Hematopoietic multipotent progenitor cell treated with erythropoietin and hydrocortisone succinate and interleukin-3 and kit ligand, for 17 days (in vitro differentiated cells): ENCODE measurements at regions not wholly inside any gene's neighbourhood (a gene's known extent, or its start where the extent isn't known, plus 50 kb on each side); places are given as distances from the start of the nearest gene placed in this dataset.

Experiments used
- DNase-seq: peaks from one replicate; pipeline ENCODE4 v3.0.0-alpha.2; 2015; ENCODE audit warnings: low spot score

DNA sequence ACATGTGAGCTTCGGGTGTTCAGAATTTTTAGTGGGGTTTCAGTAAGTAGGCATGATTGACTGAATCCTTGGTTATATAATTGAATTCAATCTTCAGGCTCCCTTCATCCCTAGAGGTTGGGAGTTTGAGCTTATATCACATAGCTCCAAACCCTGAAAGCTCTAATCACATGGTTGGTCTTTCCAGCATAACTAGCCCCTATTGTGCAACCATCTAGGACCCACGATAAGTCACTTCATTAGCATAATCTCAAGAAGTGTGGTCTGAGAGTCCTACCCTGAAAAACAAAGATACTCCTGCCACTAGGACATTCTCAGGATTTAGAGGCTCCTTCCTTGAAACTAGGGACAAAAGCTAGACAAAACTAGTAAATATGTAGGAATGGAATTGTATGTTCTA is 348.9 kb upstream of the CBLB start:
- no peak for DNase-seq

DNA sequence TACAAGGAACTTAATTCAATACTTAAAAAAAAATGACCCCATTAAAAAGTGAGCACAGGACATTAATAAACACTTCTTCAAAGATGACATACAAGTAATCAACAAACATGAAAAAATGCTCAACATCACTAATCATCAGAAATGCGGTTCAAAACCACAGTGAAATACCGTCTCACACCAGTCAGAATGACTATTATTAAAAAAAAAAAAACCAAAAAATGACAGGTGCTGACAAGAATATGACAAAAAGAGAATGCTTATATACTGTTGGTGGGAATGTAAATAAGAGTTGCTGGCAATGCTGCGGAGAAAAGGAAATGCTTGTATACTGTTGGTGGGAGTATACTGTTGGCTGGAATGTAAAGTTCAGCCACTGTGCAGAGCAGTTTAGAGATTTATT is 358.3 kb upstream of the CBLB start:
- no peak for DNase-seq

DNA sequence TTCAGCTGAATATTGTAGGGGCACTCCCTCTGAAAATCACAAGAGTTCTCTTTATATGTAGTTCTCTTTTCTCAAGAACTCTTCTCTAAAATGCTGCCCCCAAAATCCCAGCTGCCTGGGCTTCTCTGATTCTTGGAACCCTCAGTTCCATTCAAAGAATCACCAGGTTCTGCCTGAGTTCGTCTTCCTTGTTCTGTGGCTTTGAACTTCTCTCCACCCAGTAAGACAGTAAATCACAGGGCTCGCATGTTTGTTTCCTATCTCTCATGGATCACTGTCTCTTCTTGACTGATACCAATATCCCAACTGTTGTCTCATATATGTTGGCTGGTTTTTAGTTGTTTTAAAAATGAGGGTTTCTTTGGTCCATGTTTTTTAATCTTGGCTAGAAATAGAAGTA is 359.5 kb upstream of the CBLB start:
- DNase-seq, result no peak

DNA sequence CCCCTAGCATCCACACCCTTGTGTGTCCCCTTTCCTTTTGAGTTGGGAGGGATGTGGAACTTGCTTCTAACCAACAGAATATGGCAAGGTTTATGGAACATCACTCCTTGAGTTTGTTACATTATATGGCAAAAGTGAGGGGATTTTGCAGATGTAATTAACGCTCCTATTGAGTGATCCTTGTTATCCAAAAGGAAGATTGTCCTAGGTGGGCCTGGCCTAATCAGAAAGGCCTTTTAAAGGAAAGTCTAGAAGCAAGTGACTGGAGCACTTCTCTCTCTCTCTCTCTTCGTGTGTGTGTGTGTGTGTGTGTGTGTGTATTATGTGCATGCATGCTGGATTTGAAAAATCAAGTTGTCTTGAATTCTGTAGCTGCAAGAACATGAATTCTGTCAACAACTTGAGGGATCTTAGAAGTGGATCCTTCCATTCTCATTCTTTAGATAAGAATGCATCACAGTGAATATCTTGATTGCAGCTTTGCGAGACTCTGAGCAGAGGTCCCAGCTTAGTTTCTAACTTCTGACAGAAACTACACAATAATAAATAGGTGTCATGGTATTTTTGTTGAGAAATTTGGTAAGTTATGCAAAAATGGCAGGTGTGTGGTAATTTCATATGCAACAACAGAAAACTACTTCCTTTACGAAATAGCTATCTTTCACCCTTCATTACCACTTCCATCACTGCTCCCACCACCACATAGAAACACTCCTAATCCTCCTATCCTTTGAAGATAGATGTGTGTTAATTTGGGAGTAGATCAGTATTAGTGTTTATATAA is 360.9 kb upstream of the CBLB start:
- DNase-seq, result no peak

DNA sequence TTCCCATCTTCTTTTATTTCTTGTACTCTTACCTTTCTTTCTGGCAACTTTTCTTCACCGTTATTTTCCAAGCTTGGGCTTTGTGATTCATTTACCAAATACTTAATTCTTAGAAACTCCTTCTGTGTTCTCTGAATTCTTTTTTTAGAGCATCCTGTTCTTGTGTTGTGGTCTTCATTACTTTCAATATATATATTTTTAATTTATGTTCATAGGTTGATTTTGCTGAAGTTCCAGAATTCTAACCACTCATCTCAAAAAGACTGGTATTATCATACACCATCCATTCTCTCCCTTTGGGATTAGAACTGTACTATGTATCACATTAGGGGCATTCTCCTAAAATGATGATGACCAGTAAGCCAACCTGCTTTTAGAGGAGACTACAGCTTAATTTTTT is 362.3 kb upstream of the CBLB start:
- DNase-seq, result no peak

DNA sequence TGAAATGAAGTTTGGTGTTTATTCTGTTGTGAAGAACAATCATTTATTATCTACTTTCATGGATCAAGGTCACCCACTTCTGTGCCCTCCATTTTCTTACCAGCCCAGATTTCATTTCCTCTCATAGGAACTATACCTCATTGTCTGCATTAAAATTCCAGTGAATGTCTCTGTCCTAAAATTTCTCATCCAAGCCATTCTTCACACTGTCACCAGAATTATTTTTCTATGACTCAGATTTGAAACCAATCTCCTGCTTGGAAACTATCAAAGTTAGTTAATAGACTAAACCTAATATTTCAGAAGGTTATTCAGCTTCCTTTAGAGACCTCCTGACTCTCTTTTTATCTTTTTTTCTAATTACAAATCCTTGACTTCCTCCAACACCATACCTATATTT is 364.1 kb upstream of the CBLB start:
- no peak for DNase-seq

DNA sequence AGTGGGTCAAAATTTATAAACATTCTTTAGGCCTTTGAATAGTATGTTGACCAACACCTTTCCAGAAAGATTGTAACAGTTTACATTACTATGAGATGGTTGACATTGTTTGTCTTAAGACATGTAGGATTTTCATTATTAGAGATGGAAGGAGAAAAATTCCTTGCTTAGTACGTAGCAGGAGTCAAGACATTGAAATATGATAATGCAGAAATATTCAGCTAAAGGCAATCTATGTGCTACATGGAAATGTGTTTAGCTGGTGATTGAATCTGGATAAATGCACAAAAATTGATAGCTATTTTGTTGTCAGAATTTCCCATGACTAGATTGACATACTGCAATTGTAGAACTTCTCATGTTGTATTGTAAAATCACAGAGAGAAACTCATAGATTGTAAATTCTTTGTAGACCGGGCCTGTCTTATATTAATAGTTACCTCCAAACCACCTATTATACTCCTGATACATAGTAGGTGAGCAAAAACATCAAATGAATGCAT is 370.4 kb upstream of the CBLB start:
- DNase-seq, result no peak

DNA sequence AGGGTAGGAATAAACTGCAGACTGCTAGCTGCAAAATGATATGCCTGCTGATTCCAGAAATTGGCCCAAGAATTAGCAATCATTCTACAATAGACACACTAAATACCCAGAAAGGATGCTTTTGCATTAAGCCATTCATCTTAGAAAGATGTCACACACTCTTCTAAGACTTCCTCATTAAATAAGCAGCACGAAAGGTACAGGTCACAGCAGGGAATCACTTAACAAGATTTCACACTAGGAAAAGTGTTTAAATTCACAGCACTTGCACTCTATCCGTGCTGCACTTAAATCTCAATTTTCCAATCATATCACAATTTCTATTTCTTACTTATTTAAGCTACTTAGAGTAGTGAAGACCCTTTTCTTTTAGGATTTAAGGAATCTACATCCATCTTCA is 372.8 kb upstream of the CBLB start:
- DNase-seq, result no peak

DNA sequence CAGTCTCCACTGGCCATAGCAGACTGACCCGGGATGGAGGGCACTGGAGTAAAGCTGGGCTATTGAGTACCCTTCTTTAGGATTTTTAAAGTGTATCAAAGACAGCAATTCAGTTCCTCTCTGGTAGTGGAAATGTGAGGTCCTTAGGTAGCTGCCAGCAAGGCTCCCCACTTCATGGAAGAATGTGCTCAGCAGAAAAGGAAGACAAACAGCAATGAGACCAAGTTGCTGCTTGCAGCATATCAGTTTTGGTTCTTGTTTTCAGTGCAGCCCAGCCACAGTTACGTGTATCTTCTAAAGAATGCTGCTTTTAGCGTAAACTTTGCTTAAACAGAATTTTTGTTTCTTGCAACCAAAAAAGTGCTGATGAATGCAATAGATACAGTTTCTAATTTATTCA is 374.0 kb upstream of the CBLB start:
- no peak for DNase-seq

DNA sequence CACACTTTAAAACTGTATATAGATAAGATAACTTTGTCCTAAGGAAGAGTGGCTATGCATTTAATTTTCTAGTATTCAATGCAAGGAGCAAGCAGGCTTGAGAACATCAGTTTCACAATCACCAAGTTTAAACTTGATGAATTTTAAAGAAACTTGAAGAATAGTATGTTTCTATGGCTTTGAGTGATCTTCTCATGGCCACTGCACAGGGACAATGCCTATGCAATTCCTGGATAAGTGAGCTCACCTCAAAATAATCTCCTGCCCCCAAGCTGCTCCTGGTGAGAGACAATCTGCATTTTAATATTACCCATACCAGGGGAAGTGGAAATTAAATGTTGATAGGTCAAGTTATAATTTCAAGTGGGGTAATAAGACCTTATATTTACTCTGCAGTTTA is 376.6 kb upstream of the CBLB start:
- no peak for DNase-seq

DNA sequence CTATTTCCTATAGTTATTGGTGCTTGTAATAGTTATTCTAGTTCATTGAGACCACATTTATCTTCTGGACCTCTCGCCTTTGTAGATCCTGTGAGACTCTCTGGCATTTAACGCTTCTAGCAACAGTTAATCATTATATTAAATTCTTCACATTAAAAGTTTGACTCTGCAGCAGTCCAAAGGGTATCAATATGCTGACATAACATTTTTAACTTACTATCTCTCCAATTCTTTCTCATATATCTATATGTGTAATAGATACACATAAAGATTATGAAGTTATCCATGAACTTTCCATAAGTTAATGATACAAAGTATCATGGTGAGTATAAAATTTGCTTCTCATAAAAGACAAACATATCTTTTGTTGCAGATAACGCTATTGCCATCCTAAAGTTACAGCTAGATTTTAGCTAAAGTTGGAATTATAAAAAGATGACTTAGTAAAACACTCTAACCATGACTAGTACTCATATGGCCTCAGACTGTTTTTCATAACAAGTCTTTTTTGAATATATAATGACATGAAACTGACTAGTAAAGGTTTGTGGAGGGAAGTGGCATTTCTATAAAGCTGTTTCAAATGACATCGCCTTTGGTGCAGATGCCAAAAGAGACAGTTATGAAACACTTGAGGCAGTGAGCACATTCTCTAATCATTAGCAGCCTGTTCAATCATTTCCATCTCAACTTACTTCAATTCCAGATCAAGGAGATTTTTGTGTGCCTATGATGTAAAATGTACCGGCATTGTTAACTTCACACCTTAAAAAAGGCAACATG is 379.3 kb upstream of the CBLB start:
- DNase-seq, result no peak

DNA sequence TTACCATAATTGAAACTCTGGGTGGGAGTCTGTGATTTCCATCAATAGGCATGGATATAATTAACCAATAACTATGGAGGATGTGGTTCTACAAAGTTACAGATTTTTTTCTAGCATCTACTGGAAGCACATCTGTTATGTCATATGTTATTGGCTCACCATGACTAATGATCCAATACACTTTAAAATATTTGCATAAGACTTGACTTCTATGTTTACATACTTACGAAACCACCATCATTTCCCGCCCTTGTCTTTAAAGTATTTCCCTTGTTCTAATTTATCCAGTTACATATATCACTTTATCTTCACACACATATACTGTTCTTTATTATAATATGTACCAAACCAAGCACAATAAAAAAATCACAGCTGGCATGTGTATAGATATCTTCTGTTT is 380.3 kb upstream of the CBLB start:
- DNase-seq, result no peak

DNA sequence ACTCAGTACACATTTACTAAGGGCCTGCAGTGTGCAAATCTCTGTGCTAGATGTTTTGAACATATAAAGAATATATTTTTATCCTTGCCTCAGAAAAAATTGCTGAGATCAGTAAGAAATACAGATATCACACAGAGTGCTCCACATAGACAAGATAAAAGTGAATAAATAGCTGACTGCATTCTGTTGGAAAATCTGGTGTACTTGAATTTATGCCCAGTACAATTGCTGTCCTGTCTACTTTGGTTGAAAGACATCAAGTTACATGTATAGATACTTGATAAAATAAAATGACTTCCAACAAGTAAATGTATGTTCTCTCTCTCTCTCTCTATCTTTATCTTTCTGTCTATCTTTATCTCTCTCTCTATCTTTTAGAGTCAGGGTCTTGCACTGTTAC is 381.2 kb upstream of the CBLB start:
- DNase-seq, result no peak

DNA sequence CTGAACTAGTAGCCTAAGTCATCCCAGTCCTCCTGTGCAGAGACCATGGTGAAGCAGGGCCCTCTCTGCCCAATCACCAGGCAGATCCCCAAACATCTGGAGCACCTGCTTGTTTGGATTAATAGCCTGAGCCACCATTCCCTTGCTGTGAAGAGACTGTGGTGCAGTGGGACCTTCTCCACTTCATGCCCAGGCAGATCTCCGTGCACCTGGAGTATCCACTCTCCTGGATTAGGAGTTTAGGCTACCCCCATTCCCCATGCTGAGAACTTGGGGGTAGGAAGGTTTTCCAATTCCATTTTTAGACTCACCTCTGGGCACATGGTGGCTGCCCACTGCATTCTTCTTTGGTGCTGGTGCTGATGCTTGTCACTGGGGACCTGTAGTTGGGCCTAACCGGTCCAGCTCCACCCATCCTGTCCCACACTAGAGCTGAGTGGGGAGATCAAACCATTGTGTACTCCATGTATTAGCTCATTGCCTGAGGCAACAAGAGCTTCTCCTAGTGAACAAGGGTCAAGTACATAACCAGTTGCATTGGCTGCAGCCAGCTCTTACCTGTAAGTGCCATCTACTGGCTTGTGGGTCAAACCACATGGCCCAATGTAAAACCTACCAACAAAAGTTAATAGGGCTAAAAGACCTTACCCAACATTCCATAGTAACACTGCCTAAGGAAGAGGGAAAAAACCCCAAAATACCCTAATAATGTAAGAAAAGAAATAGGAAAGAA is 382.5 kb upstream of the CBLB start:
- DNase-seq, result no peak

DNA sequence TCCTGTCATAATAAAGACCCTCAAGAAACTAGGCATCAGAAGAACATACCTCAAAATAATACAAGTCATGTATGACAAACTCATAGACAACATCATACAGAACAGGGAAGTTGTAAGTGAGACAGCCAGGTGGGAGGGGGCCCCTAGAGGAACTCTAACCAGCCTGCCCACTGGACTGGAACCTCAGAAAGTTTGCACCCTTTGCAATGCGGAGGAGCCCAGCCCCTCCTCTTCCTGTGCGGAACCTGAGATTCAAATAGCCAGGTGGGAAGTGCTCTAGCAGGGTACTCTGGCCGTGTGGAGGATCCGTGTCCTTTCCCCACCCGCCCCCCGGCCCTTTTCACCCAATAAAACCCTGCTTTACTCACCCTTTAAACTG is 387.0 kb upstream of the CBLB start:
- no peak for DNase-seq

DNA sequence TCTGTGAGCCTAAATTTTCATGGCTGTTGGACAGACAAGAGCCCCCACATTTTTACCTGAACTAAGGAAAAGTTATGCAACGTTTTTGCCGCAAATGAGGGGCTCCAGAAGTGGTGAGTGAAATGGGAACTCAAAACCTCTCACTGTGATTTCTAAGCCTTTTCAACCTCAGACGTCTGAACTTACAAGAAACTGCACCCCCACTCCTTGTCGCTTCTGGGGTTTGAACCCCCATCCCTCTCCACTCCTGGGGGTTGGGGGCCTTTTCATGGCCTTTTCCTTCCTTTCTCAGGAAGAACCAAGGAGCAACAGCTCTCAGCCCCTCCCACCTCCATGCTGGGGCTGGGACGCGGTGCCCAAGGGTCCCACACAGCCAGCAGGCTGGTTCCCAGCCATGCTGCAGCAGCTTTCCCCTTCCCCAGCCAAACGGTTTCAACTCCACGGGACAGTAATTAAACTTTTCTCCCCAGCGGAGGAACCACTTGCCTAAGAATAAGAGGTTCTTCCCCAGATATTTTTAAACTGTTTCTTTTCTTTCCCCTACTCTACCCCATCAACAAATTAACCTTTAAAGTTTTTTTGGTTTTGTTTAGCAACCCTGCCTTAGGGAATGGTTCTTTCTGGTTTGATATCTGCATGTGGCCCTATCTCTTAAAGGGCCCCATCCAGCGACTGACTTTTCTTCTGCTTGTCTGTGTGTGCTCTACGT is 387.6 kb upstream of the CBLB start:
- DNase-seq, result no peak

DNA sequence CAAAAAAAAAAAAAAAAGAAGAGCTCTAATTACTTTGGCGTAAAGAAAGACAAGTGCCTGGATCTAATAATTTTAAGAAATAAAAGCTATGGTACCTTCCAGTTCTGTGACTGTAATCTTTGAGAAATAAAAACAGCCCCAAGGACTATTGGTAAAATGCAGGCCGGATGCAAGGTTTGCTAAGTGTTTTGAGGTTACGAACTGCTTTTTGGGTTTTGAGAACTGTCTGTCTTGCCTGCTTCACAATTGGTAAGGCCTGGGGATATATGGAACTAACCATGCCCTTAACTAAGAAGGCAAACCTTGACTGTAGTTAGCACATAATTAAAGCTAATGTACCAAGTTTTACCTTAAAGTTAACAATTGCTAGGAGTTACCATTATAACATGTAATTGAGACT is 388.4 kb upstream of the CBLB start:
- no peak for DNase-seq

DNA sequence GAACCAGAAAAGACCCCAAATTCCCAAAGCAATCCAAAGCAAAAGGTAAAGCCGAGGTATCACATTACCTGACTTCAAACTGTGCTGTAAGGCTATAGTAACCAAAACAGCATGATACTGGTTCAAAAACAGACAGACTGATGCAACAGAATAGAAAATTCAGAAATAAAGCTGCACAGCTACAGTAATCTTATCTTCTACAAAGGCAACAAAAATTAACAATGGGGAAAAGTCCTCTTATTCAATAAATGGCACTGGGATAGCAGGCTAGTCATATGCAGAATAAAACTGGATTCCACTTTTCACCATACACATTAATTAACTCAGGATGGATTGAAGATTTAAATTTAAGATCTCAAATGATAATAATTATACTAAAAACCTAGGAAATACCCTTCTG is 392.6 kb upstream of the CBLB start:
- no peak for DNase-seq

DNA sequence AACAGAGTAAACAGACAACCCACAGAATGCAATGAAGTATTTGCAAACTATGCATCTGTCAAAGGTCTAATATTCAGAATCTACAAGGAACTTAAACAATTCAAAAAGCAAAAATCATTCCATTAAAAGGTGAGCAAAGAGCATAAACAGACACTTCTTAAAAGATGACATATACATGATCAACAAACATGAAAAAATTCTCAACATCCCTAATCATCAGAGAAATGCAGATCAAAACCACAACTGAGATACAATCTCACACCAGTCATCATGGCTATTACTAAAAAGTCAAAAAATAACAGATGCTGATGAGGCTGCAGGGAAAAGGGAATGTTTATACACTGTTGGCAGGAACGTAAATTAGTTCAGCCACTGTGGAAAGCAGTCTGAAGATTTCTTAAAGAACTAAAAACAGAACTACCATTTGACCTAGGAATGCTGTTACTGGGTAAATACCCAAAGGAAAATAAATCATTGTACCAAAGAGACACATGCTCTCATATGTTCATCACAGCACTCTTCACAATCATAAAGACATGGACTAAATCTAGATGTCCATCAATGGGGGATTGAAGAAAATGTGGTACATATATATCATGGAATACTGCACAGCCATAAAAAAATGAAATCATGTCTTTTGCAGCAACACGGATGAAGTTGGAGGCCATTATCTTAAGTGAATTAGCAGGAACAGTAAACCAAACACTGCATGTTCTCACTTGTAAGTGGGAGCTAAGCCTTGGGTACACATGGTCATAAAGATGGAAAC is 393.3 kb upstream of the CBLB start:
- DNase-seq, result no peak

DNA sequence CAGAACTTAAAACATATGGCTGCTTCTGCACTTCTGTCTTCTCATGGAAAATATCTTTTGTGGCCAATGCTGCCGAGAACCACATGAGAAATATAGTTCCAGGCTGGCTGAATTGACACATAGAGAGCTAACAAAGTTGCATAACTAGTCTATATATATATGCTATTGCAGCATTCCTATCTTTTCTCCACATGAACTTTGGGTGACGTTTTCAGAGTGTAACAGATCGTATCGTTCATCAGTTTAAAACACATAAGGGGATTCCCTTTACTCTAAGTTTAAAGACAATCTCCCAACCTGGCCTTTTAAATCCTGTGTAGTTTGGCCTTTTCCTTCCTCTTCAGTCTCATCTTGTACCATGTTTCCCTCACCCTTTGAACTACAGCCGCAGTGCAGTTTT is 394.2 kb upstream of the CBLB start:
- no peak for DNase-seq

DNA sequence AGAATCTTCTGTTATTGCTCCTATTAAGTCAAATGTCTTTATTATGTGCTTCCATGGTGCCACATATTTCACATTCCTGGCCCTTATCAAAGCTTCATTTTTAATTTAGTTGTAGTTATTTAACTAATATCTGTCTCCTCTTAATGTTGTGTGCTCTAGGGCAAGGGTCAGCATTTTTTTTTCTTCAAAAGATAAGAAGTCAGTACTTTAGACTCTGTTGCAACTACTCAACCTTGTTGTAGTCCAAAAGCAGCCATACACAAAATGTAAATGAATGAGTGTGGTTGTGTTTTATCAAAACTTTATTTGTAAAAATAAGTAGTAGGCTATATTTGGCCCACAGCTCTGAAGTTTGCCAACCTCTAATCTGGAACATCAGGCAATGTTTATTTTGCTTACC is 394.7 kb upstream of the CBLB start:
- no peak for DNase-seq

DNA sequence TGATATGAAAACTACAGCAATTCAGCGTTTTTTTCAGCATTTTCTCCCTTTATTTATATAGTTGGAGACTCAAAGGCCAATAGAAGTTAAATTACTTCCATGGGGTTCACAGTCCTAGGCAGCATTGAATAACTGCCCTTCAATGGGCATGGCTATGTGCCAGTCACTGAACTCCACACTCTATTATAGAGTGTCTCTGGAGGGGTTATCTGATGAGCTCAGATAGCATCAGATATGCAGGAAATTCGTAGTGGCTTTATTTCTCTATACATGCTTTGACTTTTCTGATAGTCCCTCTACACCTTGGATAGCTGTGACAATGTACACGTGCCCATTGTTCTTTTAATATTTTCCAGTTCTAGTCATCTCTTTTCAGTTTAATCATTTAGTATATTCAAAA is 396.9 kb upstream of the CBLB start:
- no peak for DNase-seq
